Endothelial cell (in vitro differentiated cells): ENCODE measurements at regions not wholly inside any gene's neighbourhood (a gene's known extent, or its start where the extent isn't known, plus 50 kb on each side); places are given as distances from the start of the nearest gene placed in this dataset.

Experiments
- DNase-seq: peaks from one replicate; pipeline ENCODE4 v3.0.0; 2021; ENCODE audit warnings: low spot score
- H3K27ac Mint-ChIP-seq: one replicate; pipeline ENCODE4 v1.8.0; 2021; ENCODE audit warnings: mixed read lengths, inconsistent platforms; ENCODE audit not compliant: unreplicated experiment
- H3K27me3 Mint-ChIP-seq: one replicate; pipeline ENCODE4 v1.8.0; 2021; ENCODE audit warnings: mild to moderate bottlenecking, moderate library complexity, mixed read lengths, inconsistent platforms; ENCODE audit not compliant: unreplicated experiment
- H3K36me3 Mint-ChIP-seq: one replicate; pipeline ENCODE4 v1.8.0; 2021; ENCODE audit warnings: mild to moderate bottlenecking, low read depth, mixed read lengths, inconsistent platforms; ENCODE audit not compliant: unreplicated experiment
- H3K4me1 Mint-ChIP-seq: one replicate; pipeline ENCODE4 v1.8.0; 2021; ENCODE audit warnings: mild to moderate bottlenecking, mixed read lengths, inconsistent platforms; ENCODE audit not compliant: unreplicated experiment
- H3K4me3 Mint-ChIP-seq: one replicate; pipeline ENCODE4 v1.8.0; 2021; ENCODE audit warnings: mild to moderate bottlenecking, mixed read lengths, inconsistent platforms; ENCODE audit not compliant: unreplicated experiment
- H3K9me3 Mint-ChIP-seq: one replicate; pipeline ENCODE4 v1.8.0; 2021; ENCODE audit warnings: mixed read lengths, inconsistent platforms; ENCODE audit not compliant: unreplicated experiment
- TF ChIP-seq, protein P1 (sequence below): fragments of 200-600 bp; sonication (generic); IDR thresholded peaks from one replicate; pipeline ENCODE4 v1.5.0; 2021; ENCODE audit warnings: antibody characterized with exemption; ENCODE audit not compliant: unreplicated experiment

DNA sequence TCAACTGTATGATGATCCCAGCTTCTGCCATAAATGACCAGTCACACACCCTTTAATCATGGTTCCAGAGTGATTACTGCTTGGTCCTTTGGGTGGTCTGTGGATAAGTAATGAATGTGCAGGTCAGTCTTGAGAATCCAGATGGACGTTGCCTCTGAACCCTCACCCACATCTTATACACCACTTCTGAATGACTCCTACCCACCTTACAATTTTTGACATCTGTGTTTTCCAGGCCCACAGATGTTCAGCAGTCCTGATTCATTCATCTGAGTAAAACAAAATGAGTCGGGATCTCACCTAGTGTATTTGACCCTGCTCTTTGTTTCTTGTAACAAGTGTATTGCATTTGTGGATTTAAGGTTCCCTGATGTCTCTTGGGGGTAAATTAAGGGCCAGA lies 194.1 kb upstream of the CCDC68 start:
- no peaks in the 10 kb centered on the region for H3K36me3 Mint-ChIP-seq
- no peak overlapping the region for H3K27ac Mint-ChIP-seq
- H3K27me3 Mint-ChIP-seq, result peaks cover 2% of the 10 kb centered on the region
- TF ChIP-seq, protein P1, sequence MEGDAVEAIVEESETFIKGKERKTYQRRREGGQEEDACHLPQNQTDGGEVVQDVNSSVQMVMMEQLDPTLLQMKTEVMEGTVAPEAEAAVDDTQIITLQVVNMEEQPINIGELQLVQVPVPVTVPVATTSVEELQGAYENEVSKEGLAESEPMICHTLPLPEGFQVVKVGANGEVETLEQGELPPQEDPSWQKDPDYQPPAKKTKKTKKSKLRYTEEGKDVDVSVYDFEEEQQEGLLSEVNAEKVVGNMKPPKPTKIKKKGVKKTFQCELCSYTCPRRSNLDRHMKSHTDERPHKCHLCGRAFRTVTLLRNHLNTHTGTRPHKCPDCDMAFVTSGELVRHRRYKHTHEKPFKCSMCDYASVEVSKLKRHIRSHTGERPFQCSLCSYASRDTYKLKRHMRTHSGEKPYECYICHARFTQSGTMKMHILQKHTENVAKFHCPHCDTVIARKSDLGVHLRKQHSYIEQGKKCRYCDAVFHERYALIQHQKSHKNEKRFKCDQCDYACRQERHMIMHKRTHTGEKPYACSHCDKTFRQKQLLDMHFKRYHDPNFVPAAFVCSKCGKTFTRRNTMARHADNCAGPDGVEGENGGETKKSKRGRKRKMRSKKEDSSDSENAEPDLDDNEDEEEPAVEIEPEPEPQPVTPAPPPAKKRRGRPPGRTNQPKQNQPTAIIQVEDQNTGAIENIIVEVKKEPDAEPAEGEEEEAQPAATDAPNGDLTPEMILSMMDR, result no peak
- no peak for DNase-seq
- H3K9me3 Mint-ChIP-seq, result no peaks in the 10 kb centered on the region
- H3K4me1 Mint-ChIP-seq, result peaks cover 6% of the 10 kb centered on the region
- no peak overlapping the region for H3K4me3 Mint-ChIP-seq

DNA sequence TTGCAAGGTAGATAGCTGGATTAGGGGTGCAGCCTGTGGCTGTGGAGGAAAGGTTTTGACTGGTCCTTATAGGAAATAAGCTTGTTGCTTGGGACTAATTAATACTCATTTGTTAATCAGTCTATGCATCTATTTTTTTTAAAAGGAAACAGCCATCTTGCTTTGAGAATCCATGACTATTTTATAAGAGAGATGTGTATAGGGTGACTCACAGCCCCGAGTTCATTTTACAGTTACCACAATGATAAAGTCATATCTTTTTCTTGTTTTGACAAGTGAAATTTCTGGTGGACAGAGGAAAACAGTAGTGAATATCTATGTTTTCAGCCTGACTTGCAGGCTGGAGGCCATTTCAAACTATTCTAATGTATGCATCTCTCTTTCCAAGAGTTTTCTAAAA lies 193.5 kb upstream of the CCDC68 start:
- no peak overlapping the region for H3K4me3 Mint-ChIP-seq
- TF ChIP-seq, protein P1, result no peak
- peaks cover 2% of the 10 kb centered on the region for H3K27me3 Mint-ChIP-seq

DNA sequence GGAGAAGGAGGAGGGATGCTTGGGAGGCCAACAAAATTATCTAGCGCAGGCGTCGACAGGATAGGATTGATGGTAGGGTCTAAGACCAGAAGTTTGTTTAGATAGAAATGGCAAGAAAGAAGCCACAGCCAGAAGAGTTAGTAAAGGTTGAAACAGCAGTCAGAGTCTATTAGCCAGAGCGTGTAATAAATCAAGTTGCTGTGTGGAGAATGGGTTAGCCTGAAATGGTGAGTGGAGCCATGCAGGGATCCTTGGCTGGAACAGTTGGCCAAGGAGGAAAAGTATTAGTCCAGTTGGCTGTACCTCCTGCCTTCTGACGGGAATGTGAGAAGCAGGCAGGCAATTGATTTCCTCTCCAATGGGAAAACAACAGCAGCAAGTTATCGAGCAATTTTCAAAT lies 190.7 kb upstream of the CCDC68 start:
- Mint-ChIP-seq H3K4me1 (peaks cover 6% of the 10 kb centered on the region), H3K36me3 (no peaks in the 10 kb centered on the region), H3K4me3 (no peak overlapping the region), H3K9me3 (no peaks in the 10 kb centered on the region), H3K27me3 (no peaks in the 10 kb centered on the region), H3K27ac (no peak overlapping the region)
- DNase-seq, result no peak
- TF ChIP-seq, protein P1, result no peak

More for the DNA sequence above, 193.5 kb upstream of the CCDC68 start:
- H3K4me1 Mint-ChIP-seq, result peaks cover 6% of the 10 kb centered on the region
- H3K36me3 Mint-ChIP-seq, result no peaks in the 10 kb centered on the region
- no peak for DNase-seq
- no peak overlapping the region for H3K27ac Mint-ChIP-seq
- no peaks in the 10 kb centered on the region for H3K9me3 Mint-ChIP-seq

DNA sequence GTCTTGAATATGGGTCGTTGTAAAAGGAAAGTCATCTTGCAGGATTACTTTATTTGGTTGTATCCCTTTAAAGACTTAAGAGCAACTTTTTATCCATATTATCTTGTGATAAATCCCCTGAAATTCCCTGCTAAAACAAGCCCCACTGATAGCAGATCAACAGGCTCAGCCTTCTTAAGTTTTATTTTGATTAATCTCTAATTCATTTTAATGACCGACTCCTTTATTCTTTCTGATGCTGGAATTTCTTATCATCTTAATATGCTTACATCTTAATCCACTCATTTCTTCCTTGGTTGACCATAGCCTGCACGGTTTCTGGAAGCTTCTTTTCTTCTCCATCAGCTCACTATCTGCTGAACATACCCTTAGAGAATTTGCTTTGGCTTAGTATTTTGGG lies 188.5 kb upstream of the CCDC68 start:
- Mint-ChIP-seq H3K27ac (no peak overlapping the region), H3K9me3 (no peaks in the 10 kb centered on the region), H3K27me3 (no peaks in the 10 kb centered on the region), H3K4me1 (no peaks in the 10 kb centered on the region), H3K36me3 (no peaks in the 10 kb centered on the region), H3K4me3 (no peak overlapping the region)
- DNase-seq, result no peak
- TF ChIP-seq, protein P1, result no peak

DNA sequence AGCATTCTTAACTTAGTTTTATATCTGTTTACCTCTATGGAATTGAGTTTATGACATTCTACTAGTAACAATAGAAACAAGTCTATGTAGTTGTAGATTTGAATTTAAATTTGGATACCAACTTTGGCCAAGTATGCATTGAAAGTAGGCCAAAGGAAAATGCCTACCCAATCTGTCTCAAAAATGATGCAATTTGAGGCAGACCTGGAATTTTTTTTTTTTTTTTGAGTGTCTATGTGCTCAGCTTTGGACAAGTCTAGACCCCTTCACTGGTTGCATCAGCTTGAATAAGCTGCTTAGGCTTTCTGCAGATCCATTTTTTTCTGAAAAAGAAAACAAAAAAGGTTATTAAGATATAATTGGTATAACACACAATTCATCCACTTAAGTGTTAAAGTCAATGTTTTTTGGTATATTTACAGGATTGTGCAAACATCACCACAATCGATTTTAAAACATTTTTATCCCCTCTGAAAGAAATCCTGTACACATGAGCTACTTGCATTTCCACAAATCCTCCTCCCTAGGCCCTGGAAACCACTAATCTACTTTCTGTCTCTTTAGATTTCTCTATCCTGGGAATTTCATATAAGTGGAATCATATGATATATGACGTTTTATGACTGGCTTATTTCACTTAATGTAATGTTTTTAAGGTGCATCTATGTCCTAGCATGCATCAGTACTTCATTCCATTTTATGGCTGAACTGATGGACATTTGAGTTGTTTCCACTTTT lies 185.1 kb upstream of the CCDC68 start:
- H3K9me3 Mint-ChIP-seq, result no peaks in the 10 kb centered on the region
- H3K36me3 Mint-ChIP-seq, result no peaks in the 10 kb centered on the region
- H3K27ac Mint-ChIP-seq, result no peak overlapping the region
- no peak for DNase-seq
- no peaks in the 10 kb centered on the region for H3K4me1 Mint-ChIP-seq
- TF ChIP-seq, protein P1, result no peak
- H3K27me3 Mint-ChIP-seq, result no peaks in the 10 kb centered on the region
- no peak overlapping the region for H3K4me3 Mint-ChIP-seq
